Suprapubic skin (tissue), 4 donors: ENCODE measurements at regions not wholly inside any gene's neighbourhood (a gene's known extent, or its start where the extent isn't known, plus 50 kb on each side); places are given as distances from the start of the nearest gene placed in this dataset.

ENCODE experiments used
- DNase-seq, 2 donors: peaks; one replicate each; pipeline ENCODE4 v3.0.0-alpha.2; 2019; ENCODE audit warnings: low spot score in 2 of 2
- H3K27ac ChIP-seq: fragments of 200-600 bp; sonication (generic); one replicate; pipeline ENCODE4 v1.5.1; 2019
- H3K27me3 ChIP-seq: fragments of 200-600 bp; sonication (generic); one replicate; pipeline ENCODE4 v1.5.1; 2019
- H3K36me3 ChIP-seq: fragments of 200-600 bp; sonication (generic); one replicate; pipeline ENCODE4 v1.5.1; 2019
- H3K4me1 ChIP-seq: fragments of 200-600 bp; sonication (generic); one replicate; pipeline ENCODE4 v1.5.1; 2019
- H3K4me3 ChIP-seq: fragments of 200-600 bp; sonication (generic); one replicate; pipeline ENCODE4 v1.5.1; 2019; ENCODE audit warnings: mild to moderate bottlenecking
- H3K9me3 ChIP-seq: fragments of 200-600 bp; sonication (generic); one replicate; pipeline ENCODE4 v1.5.1; 2019
- EP300 ChIP-seq: sonication (generic); formaldehyde crosslinking; IDR thresholded peaks from one replicate; pipeline ENCODE4 v1.6.1; 2017; ENCODE audit warnings: antibody characterized with exemption
- POLR2A ChIP-seq, 2 donors: fragments of 450-650 bp; IDR thresholded peaks; one replicate each; pipeline ENCODE4 v1.6.1; 2017; ENCODE audit warnings: antibody characterized with exemption in 2 of 2, mild to moderate bottlenecking in 2 of 2, moderate library complexity in 2 of 2
- POLR2AphosphoS5 ChIP-seq, 3 donors: sonication (generic); formaldehyde crosslinking; IDR thresholded peaks; one replicate each; pipeline ENCODE4 v1.6.1; 2017; ENCODE audit warnings: antibody characterized with exemption in 3 of 3
- WGBS: methylation state at CpG from one replicate; pipeline ENCODE4 v1.1.5; 2018; 5-methylcytosine and 5-hydroxymethylcytosine counted together
- TF ChIP-seq, protein P1 (sequence below), 2 donors: fragments of 200-600 bp in 1 of 2; fragments of 450-650 bp in 1 of 2; sonication (generic) in 1 of 2; IDR thresholded peaks; one replicate each; pipeline ENCODE4 v1.5.1; 2016 to 2019; ENCODE audit warnings: antibody characterized with exemption in 2 of 2, mild to moderate bottlenecking in 1 of 2, moderate library complexity in 1 of 2

DNA sequence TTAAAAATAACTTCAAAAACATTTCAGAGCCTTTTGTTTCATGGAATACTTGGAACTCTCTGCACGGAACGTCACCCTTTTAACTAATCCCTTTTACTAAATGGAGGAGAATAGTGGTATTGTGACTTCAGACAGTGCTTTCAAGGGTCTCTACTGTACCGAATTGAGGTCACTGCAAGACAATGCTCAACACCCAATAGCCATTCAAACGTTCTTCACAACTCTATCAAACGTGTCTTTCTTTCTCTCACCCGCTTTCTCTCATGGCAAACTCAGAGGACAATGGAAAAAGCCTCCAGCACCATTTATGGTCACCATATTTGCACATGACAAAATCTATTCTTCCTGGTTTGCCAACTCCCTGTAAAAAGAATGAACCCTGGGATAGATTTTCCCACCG is 132.1 kb upstream of the SOX5 start:
- Histone ChIP-seq H3K9me3 (no peaks in the 10 kb centered on the region), H3K27ac (no peak overlapping the region), H3K27me3 (no peaks in the 10 kb centered on the region), H3K36me3 (no peaks in the 10 kb centered on the region), H3K4me3 (no peak overlapping the region), H3K4me1 (no peaks in the 10 kb centered on the region)
- no peak for DNase-seq
- TF ChIP-seq EP300 (no peak), POLR2A (IDR thresholded peaks at IDR 0.05) (no peak), POLR2AphosphoS5 (IDR thresholded peaks at IDR 0.05) (no peak)
- TF ChIP-seq, protein P1, sequence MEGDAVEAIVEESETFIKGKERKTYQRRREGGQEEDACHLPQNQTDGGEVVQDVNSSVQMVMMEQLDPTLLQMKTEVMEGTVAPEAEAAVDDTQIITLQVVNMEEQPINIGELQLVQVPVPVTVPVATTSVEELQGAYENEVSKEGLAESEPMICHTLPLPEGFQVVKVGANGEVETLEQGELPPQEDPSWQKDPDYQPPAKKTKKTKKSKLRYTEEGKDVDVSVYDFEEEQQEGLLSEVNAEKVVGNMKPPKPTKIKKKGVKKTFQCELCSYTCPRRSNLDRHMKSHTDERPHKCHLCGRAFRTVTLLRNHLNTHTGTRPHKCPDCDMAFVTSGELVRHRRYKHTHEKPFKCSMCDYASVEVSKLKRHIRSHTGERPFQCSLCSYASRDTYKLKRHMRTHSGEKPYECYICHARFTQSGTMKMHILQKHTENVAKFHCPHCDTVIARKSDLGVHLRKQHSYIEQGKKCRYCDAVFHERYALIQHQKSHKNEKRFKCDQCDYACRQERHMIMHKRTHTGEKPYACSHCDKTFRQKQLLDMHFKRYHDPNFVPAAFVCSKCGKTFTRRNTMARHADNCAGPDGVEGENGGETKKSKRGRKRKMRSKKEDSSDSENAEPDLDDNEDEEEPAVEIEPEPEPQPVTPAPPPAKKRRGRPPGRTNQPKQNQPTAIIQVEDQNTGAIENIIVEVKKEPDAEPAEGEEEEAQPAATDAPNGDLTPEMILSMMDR (IDR thresholded peaks at IDR 0.05) = no peak
- 70% methylated on average over 7 of the region's 7 CpGs for WGBS

DNA sequence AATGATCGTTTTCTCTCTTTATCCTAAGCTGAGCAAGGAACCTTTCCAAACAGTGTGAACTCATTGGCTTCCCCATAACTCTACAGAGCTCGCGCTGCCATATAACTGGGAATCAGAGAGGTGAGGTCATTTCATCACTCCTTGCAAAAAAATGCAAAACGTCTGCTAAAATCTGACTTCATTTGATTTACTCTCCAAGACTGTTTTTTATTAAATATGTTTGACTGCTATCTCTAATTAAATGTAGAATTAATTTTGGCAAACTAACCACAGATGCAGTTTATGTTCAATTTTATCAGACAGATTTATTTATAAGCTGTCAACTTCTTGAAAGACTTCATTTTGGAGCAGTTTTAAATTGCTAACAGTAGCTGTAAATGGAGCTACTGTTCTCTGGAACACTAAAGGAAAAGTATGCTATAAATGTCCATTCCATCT is 131.6 kb upstream of the SOX5 start:
- TF ChIP-seq POLR2AphosphoS5 (IDR thresholded peaks at IDR 0.05) (no peak), EP300 (no peak), POLR2A (IDR thresholded peaks at IDR 0.05) (no peak)
- TF ChIP-seq, protein P1 (IDR thresholded peaks at IDR 0.05) = no peak

DNA sequence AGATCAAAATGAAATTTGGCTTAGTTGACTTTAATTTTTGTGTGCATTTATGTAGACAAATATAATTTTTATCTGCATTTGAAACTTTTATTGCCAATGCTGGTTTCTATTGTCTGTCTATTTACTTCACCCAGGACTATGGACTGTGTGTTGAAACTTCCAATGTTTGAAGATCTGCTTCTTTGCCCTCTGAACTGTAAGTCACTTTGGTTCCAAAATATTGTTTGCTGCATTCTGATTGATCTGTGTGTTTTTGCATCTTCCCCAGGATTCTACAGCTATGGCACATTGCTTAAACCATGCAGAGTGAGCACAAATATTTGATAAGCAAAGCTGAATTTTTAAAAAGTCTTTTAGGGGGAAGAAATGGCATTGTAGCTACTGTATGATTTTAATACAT is 131.0 kb upstream of the SOX5 start:
- Histone ChIP-seq H3K27ac (no peak overlapping the region), H3K27me3 (no peaks in the 10 kb centered on the region), H3K36me3 (no peaks in the 10 kb centered on the region), H3K9me3 (no peaks in the 10 kb centered on the region), H3K4me3 (no peak overlapping the region), H3K4me1 (no peaks in the 10 kb centered on the region)
- TF ChIP-seq EP300 = no peak
- no peak for TF ChIP-seq POLR2AphosphoS5 (IDR thresholded peaks at IDR 0.05)
- no peak for TF ChIP-seq POLR2A (IDR thresholded peaks at IDR 0.05)
- TF ChIP-seq, protein P1 (IDR thresholded peaks at IDR 0.05) = no peak
- DNase-seq = no peak

More for the DNA sequence above, 131.6 kb upstream of the SOX5 start:
- 49% methylated on average over 4 of the region's 4 CpGs for WGBS
- H3K9me3 ChIP-seq = no peaks in the 10 kb centered on the region
- no peaks in the 10 kb centered on the region for H3K27me3 ChIP-seq
- H3K27ac ChIP-seq = no peak overlapping the region
- no peaks in the 10 kb centered on the region for H3K4me1 ChIP-seq
- no peak for DNase-seq
- H3K4me3 ChIP-seq = no peak overlapping the region
- H3K36me3 ChIP-seq = no peaks in the 10 kb centered on the region

DNA sequence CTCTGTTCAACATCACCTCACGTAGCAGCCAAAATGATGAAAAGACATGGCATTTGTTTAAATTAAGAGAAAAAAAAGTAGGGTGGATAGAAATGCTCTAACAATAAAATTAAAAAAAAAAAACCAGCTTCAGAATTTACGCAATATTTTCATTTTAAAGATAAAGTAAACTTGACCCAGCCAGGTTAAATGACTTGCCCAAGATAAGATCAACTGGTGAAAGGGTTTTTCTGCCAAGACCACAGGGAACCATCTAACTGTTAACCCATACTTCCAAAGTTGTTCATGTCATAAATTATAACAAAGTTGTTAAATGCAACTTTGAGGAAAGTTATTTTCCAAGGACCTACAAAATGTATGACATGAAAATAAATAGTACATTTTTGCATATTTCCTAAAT is 129.6 kb upstream of the SOX5 start:
- Histone ChIP-seq H3K9me3 (no peaks in the 10 kb centered on the region), H3K4me3 (no peak overlapping the region), H3K27me3 (no peaks in the 10 kb centered on the region), H3K27ac (no peak overlapping the region), H3K36me3 (no peaks in the 10 kb centered on the region), H3K4me1 (no peaks in the 10 kb centered on the region)
- 93% methylated on average over 2 of the region's 2 CpGs for WGBS
- DNase-seq = no peak
- TF ChIP-seq EP300 (no peak), POLR2AphosphoS5 (IDR thresholded peaks at IDR 0.05) (no peak), POLR2A (IDR thresholded peaks at IDR 0.05) (no peak)
- TF ChIP-seq, protein P1 (IDR thresholded peaks at IDR 0.05) = no peak

DNA sequence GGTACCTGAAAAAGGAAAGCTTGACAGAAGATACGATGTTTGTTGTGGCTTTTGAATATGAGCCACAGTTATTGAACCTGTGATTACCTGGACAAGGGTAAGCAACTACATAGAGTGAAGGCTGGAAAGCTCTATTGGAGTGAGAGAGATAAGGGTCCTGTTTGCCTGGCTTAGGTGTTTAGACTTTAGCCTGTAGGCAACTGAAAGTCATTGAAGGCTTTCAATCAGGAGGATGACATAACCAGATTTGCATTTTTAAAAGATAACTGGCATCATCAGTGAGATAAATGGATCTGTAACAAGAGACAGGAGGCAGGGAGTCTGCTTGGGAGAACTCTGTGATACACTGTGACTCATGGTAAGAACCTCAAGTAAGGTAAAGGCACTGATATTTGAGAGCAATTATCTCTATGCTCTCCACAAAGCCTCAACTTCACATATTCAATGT is 128.9 kb upstream of the SOX5 start:
- H3K27ac ChIP-seq = no peak overlapping the region
- 71% methylated on average over 1 of the region's 1 CpG for WGBS
- no peaks in the 10 kb centered on the region for H3K9me3 ChIP-seq
- no peaks in the 10 kb centered on the region for H3K4me1 ChIP-seq
- no peak for DNase-seq
- H3K36me3 ChIP-seq = no peaks in the 10 kb centered on the region
- no peaks in the 10 kb centered on the region for H3K27me3 ChIP-seq
- TF ChIP-seq POLR2AphosphoS5 (IDR thresholded peaks at IDR 0.05) = no peak
- TF ChIP-seq, protein P1 (IDR thresholded peaks at IDR 0.05) = no peak
- TF ChIP-seq EP300 = no peak
- TF ChIP-seq POLR2A (IDR thresholded peaks at IDR 0.05) = no peak
- no peak overlapping the region for H3K4me3 ChIP-seq
